Mucosa of descending colon (tissue), 3 donors: ENCODE measurements at regions not wholly inside any gene's neighbourhood (a gene's known extent, or its start where the extent isn't known, plus 50 kb on each side); places are given as distances from the start of the nearest gene placed in this dataset.

ENCODE experiments used
- ATAC-seq: fragments of 200-7000 bp; cut with Tn5 transposase; one replicate; pipeline ENCODE4 v1.9.1; 2020; ENCODE audit warnings: mild to moderate bottlenecking, moderate library complexity
- DNase-seq, 3 donors: peaks; one replicate each; pipeline ENCODE4 v3.0.0-alpha.2; 2020
- H3K36me3 ChIP-seq: fragments of 200-600 bp; one replicate; pipeline ENCODE4 v1.8.0; 2021; ENCODE audit warnings: low read depth, mild to moderate bottlenecking
- H3K4me1 ChIP-seq: fragments of 200-600 bp; one replicate; pipeline ENCODE4 v1.8.0; 2021; ENCODE audit warnings: low read depth, mild to moderate bottlenecking
- H3K4me3 ChIP-seq: fragments of 200-600 bp; one replicate; pipeline ENCODE4 v1.8.0; 2021; ENCODE audit warnings: mild to moderate bottlenecking
- H3K9me3 ChIP-seq: fragments of 200-600 bp; one replicate; pipeline ENCODE4 v1.8.0; 2021; ENCODE audit warnings: mild to moderate bottlenecking
- intact Hi-C, 2 donors: fragments of 100-400 bp; cut with DNase I in 1 of 2; cut with micrococcal nuclease in 1 of 2; formaldehyde crosslinking; loops; one replicate each; pipeline versions ENCODE4 v1.11.0 to v1.11.1; 2022; cut with DNase I, micrococcal nuclease
- TF ChIP-seq, protein P1 (sequence below): fragments of 200-600 bp; IDR thresholded peaks from one replicate; pipeline ENCODE4 v1.8.0; 2022; ENCODE audit warnings: antibody characterized with exemption, mild to moderate bottlenecking
- donor health status: DM: no; HTN: no; CAD: no; lungs with moderate emphysema.
- donor health status: DM: no; HTN: no; CAD: no.
- donor health status: DM: no; HTN: yes; CAD: no.

DNA sequence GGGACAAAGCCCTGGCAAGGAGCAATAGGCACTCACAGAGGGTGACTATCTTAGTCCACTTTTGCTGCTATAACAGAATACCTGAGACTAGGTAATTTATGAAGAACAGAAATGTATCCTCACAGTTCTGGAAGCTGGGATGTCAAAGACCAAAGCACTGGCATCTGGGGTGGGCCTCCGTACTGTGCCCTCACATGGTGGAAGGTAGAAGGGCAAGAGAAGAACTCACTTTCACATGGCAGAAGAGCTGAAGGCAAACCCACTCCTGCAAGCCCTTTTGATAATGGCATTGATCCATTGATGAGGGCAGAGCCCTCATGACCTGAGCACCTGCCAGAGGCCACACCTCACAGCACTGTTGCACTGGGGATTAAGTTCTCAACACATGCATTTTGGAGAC lies 173.4 kb upstream of the C2CD4B start:
- TF ChIP-seq, protein P1, sequence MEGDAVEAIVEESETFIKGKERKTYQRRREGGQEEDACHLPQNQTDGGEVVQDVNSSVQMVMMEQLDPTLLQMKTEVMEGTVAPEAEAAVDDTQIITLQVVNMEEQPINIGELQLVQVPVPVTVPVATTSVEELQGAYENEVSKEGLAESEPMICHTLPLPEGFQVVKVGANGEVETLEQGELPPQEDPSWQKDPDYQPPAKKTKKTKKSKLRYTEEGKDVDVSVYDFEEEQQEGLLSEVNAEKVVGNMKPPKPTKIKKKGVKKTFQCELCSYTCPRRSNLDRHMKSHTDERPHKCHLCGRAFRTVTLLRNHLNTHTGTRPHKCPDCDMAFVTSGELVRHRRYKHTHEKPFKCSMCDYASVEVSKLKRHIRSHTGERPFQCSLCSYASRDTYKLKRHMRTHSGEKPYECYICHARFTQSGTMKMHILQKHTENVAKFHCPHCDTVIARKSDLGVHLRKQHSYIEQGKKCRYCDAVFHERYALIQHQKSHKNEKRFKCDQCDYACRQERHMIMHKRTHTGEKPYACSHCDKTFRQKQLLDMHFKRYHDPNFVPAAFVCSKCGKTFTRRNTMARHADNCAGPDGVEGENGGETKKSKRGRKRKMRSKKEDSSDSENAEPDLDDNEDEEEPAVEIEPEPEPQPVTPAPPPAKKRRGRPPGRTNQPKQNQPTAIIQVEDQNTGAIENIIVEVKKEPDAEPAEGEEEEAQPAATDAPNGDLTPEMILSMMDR = no peak
- H3K9me3 ChIP-seq = no peaks in the 10 kb centered on the region
- peaks cover 2% of the 10 kb centered on the region for H3K4me1 ChIP-seq
- intact Hi-C loops = no loop called here
- ATAC-seq (no peak), DNase-seq (no peak)
- no peak overlapping the region for H3K4me3 ChIP-seq
- no peaks in the 10 kb centered on the region for H3K36me3 ChIP-seq

DNA sequence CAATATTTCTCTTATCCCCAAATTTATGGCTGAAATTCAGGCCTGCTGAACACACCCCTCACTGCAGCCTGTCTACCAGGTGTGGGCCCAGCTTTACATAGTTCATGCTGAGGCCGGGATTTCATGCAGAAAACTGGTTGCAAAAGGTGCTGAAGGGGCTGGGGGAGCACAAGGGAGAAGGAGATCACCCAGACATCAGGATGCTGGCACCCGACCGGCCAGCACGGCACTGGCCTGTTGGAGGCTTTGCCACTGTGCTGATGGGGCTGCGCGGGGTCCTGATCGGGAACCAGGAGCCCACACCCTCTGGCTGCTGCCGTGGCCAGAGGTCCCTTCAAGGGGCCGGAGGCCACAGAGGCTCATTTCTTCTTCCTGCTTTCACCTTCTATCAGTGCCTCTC lies 177.9 kb upstream of the C2CD4B start:
- TF ChIP-seq, protein P1 = no peak
- DNase-seq = no peak
- Histone ChIP-seq H3K4me1 (peaks cover 7% of the 10 kb centered on the region), H3K36me3 (no peaks in the 10 kb centered on the region), H3K9me3 (no peaks in the 10 kb centered on the region), H3K4me3 (no peak overlapping the region)
- intact Hi-C loops = no loop called here
- peak; percentile 2 for ATAC-seq

DNA sequence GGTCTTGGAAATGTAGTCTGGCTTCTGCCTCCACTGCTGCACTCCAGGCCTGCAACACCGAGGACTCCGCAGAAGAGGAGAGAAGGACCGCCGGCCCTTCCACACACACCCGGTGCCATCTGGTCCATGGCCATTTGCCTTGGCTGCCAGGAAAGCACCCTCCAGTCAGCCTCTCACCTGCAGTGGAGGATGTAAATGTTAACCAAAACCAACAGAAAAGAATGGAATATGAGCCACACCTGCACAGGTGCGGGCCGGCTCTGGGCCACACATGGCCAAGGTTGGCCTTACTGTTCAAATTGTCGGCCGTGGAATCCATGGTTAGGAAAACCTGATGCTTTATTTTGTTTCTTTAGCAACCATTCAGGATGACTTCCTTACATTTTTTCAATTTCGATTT lies 178.3 kb upstream of the C2CD4B start:
- Histone ChIP-seq H3K4me3 (no peak overlapping the region), H3K9me3 (no peaks in the 10 kb centered on the region), H3K36me3 (no peaks in the 10 kb centered on the region), H3K4me1 (peaks cover 7% of the 10 kb centered on the region)
- peak; percentile 79 for ATAC-seq
- TF ChIP-seq, protein P1 = no peak
- peak; percentile 21 to 55 (median 51) for DNase-seq
- intact Hi-C loops = no loop called here

DNA sequence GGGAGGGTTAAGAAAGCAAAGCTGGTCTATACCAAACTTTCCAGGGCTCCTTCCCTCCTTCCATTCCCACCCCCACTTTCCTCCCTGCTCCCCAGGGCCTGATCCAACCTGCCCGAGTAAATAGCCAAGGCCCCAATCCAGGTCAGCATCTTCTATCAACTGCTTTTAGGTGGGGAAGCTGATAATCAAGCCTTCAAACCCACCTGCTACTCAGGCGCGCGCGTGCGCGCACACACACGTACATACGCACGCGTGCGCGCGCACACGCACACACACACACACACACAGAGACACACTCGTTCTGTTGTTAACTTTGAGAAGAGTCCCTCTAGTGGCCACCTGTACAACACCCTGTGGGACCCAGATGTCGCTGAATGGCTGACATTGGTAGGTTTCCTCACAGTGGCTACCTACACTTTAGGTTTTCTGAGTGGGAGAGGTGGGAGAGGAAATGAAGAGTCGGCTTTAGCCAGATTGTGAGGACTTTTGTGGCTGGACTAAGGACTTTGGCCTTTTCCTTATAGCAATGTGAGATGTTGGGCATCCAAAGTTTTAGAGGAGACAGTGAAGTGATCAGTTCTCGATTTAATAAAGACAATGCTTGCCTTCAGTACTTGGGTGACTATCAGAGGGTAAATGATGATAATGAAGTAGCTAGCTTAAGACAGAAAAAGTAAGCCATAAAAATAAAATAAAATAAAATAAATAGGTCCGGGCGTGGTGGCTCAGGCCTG lies 179.9 kb upstream of the C2CD4B start:
- H3K4me1 ChIP-seq = peaks cover 7% of the 10 kb centered on the region
- TF ChIP-seq, protein P1 = peak; percentile 39
- intact Hi-C loops = no loop called here
- no peak overlapping the region for H3K4me3 ChIP-seq
- no peaks in the 10 kb centered on the region for H3K9me3 ChIP-seq
- peak; percentile 65 to 86 (median 73) for DNase-seq
- ATAC-seq = peak; percentile 87
- no peaks in the 10 kb centered on the region for H3K36me3 ChIP-seq

DNA sequence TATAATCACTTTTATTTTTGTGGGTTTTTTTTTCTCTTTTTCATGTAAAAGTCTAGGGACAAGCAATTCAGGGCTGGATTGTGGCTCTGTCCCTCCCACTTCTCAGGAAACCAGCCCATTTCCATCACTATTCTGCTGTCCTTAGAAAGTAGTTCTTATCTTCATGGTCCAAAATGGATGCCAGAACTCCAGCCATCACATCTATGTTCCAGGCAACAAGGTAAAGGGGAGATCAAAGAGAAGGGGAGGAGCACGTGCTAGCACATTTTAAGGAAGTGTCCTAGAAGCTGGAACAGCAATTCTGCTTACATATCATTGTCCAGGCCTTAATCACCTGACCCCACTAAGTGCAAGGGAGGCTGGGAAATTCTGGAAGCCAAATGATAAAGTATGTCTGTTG lies 181.1 kb upstream of the C2CD4B start:
- ATAC-seq = no peak
- Histone ChIP-seq H3K36me3 (no peaks in the 10 kb centered on the region), H3K9me3 (no peaks in the 10 kb centered on the region), H3K4me3 (no peak overlapping the region), H3K4me1 (peaks cover 7% of the 10 kb centered on the region)
- intact Hi-C loops = no loop called here
- TF ChIP-seq, protein P1 = no peak
- no peak for DNase-seq
